ENCODE measurements at regions not wholly inside any gene's neighbourhood (a gene's known extent, or its start where the extent isn't known, plus 50 kb on each side); places are given as distances from the start of the nearest gene placed in this dataset.
A peak's percentile ranks its signal among the peaks of the same experiment; 100 is the strongest.

- Histone ChIP-seq H3K27ac (peak overlapping the region; percentile 100), H3K9ac (ENCODE audit: insufficient read length) (peak overlapping the region; percentile 72)
- TF ChIP-seq FOXP2 (optimal IDR thresholded peaks at IDR 0.05; ENCODE audit: control extremely low read depth, extremely low read length, insufficient read depth) (peak; percentile 33), EZH2 (IDR thresholded peaks at IDR 0.05) (no peak)
Measured at GRCh38 chr16:65546353-65546791, 424.5 kb upstream of the CDH11 start.

GRCh38 chr16:65545413-65545956 lies 423.6 kb upstream of the CDH11 start:
- peak; percentile 52 for DNase-seq (ENCODE audit: low read depth, low spot score)
- no peaks in the 10 kb centered on the region for H3K36me3 ChIP-seq (ENCODE audit: insufficient read depth, low read length)
- H3K9me3 ChIP-seq (ENCODE audit: low read depth, low read length), result no peaks in the 10 kb centered on the region
- peak overlapping the region; percentile 100 for H3K27ac ChIP-seq
- peak overlapping the region; percentile 72 for H3K9ac ChIP-seq (ENCODE audit: insufficient read length)
- TF ChIP-seq EZH2 (IDR thresholded peaks at IDR 0.05), result no peak
- no peak for TF ChIP-seq FOXP2 (optimal IDR thresholded peaks at IDR 0.05; ENCODE audit: control extremely low read depth, extremely low read length, insufficient read depth)
- TF ChIP-seq POLR2AphosphoS5 (IDR thresholded peaks at IDR 0.05; ENCODE audit: borderline replicate concordance, low read depth, low read length), result no peak
- peak overlapping the region; percentile 60 for H3K4me3 ChIP-seq

More at GRCh38 chr16:65546353-65546791, 424.5 kb upstream of the CDH11 start:
- H3K9me3 ChIP-seq (ENCODE audit: low read depth, low read length), result no peaks in the 10 kb centered on the region
- no peaks in the 10 kb centered on the region for H3K36me3 ChIP-seq (ENCODE audit: insufficient read depth, low read length)
- peak; percentile 66 for DNase-seq (ENCODE audit: low read depth, low spot score)
- H3K4me3 ChIP-seq, result peak overlapping the region; percentile 62

- no peaks in the 10 kb centered on the region for H3K36me3 ChIP-seq (ENCODE audit: insufficient read depth, low read length)
- TF ChIP-seq POLR2AphosphoS5 (IDR thresholded peaks at IDR 0.05; ENCODE audit: borderline replicate concordance, low read depth, low read length) (peak; percentile 50; the same call in 1 of the 2 replicates), EZH2 (IDR thresholded peaks at IDR 0.05) (no peak), FOXP2 (optimal IDR thresholded peaks at IDR 0.05; ENCODE audit: control extremely low read depth, extremely low read length, insufficient read depth) (no peak)
- peak overlapping the region; percentile 83 for H3K9ac ChIP-seq (ENCODE audit: insufficient read length)
- peak overlapping the region; percentile 47; the same call in 1 of the 2 replicates for H3K4me3 ChIP-seq
- DNase-seq (ENCODE audit: low read depth, low spot score), result peak; percentile 96
- H3K27ac ChIP-seq, result peak overlapping the region; percentile 100
- H3K9me3 ChIP-seq (ENCODE audit: low read depth, low read length), result no peaks in the 10 kb centered on the region
Measured at GRCh38 chr16:65543781-65544740, 422.2 kb upstream of the CDH11 start.

- peak overlapping the region; percentile 100 for H3K27ac ChIP-seq
- no peaks in the 10 kb centered on the region for H3K9me3 ChIP-seq (ENCODE audit: low read depth, low read length)
- TF ChIP-seq POLR2AphosphoS5 (IDR thresholded peaks at IDR 0.05; ENCODE audit: borderline replicate concordance, low read depth, low read length), result no peak; the same call in 1 of the 2 replicates
- TF ChIP-seq EZH2 (IDR thresholded peaks at IDR 0.05), result no peak
- no peak for TF ChIP-seq FOXP2 (optimal IDR thresholded peaks at IDR 0.05; ENCODE audit: control extremely low read depth, extremely low read length, insufficient read depth)
- H3K36me3 ChIP-seq (ENCODE audit: insufficient read depth, low read length), result no peaks in the 10 kb centered on the region
- no peak for DNase-seq (ENCODE audit: low read depth, low spot score)
- no peak overlapping the region for H3K9ac ChIP-seq (ENCODE audit: insufficient read length)
- no peak overlapping the region for H3K4me3 ChIP-seq
Measured at GRCh38 chr16:65541646-65542045, 419.8 kb upstream of the CDH11 start.

GRCh38 chr16:65540901-65541300 lies 419.0 kb upstream of the CDH11 start:
- no peaks in the 10 kb centered on the region for H3K9me3 ChIP-seq (ENCODE audit: low read depth, low read length)
- H3K4me3 ChIP-seq, result no peak overlapping the region
- H3K27ac ChIP-seq, result peak overlapping the region; percentile 100
- no peaks in the 10 kb centered on the region for H3K36me3 ChIP-seq (ENCODE audit: insufficient read depth, low read length)
- no peak overlapping the region for H3K9ac ChIP-seq (ENCODE audit: insufficient read length)
- no peak for DNase-seq (ENCODE audit: low read depth, low spot score)
- no peak for TF ChIP-seq POLR2AphosphoS5 (IDR thresholded peaks at IDR 0.05; ENCODE audit: borderline replicate concordance, low read depth, low read length)
- TF ChIP-seq EZH2 (IDR thresholded peaks at IDR 0.05), result no peak
- TF ChIP-seq FOXP2 (optimal IDR thresholded peaks at IDR 0.05; ENCODE audit: control extremely low read depth, extremely low read length, insufficient read depth), result no peak

- no peak overlapping the region for H3K27ac ChIP-seq
- TF ChIP-seq POLR2AphosphoS5 (IDR thresholded peaks at IDR 0.05; ENCODE audit: borderline replicate concordance, low read depth, low read length) (no peak), EZH2 (IDR thresholded peaks at IDR 0.05) (no peak), FOXP2 (optimal IDR thresholded peaks at IDR 0.05; ENCODE audit: control extremely low read depth, extremely low read length, insufficient read depth) (no peak)
- H3K4me3 ChIP-seq, result no peak overlapping the region
- no peak for DNase-seq (ENCODE audit: low read depth, low spot score)
- H3K9me3 ChIP-seq (ENCODE audit: low read depth, low read length), result no peaks in the 10 kb centered on the region
- no peaks in the 10 kb centered on the region for H3K36me3 ChIP-seq (ENCODE audit: insufficient read depth, low read length)
- no peak overlapping the region for H3K9ac ChIP-seq (ENCODE audit: insufficient read length)
Measured at GRCh38 chr16:65538976-65539375, 417.1 kb upstream of the CDH11 start.

- DNase-seq (ENCODE audit: low read depth, low spot score), result no peak
- Histone ChIP-seq H3K9ac (ENCODE audit: insufficient read length) (no peak overlapping the region), H3K9me3 (ENCODE audit: low read depth, low read length) (no peaks in the 10 kb centered on the region), H3K4me3 (no peak overlapping the region), H3K36me3 (ENCODE audit: insufficient read depth, low read length) (no peaks in the 10 kb centered on the region), H3K27ac (no peak overlapping the region)
- TF ChIP-seq FOXP2 (optimal IDR thresholded peaks at IDR 0.05; ENCODE audit: control extremely low read depth, extremely low read length, insufficient read depth) (no peak), EZH2 (IDR thresholded peaks at IDR 0.05) (no peak), POLR2AphosphoS5 (IDR thresholded peaks at IDR 0.05; ENCODE audit: borderline replicate concordance, low read depth, low read length) (no peak)
Measured at GRCh38 chr16:65537336-65537735, 415.5 kb upstream of the CDH11 start.

GRCh38 chr16:65534121-65534528 lies 412.3 kb upstream of the CDH11 start:
- no peak for TF ChIP-seq FOXP2 (optimal IDR thresholded peaks at IDR 0.05; ENCODE audit: control extremely low read depth, extremely low read length, insufficient read depth)
- no peak for TF ChIP-seq POLR2AphosphoS5 (IDR thresholded peaks at IDR 0.05; ENCODE audit: borderline replicate concordance, low read depth, low read length)
- TF ChIP-seq EZH2 (IDR thresholded peaks at IDR 0.05), result no peak
- Histone ChIP-seq H3K9ac (ENCODE audit: insufficient read length) (no peak overlapping the region), H3K9me3 (ENCODE audit: low read depth, low read length) (no peaks in the 10 kb centered on the region), H3K4me3 (no peak overlapping the region), H3K27ac (no peak overlapping the region), H3K36me3 (ENCODE audit: insufficient read depth, low read length) (no peaks in the 10 kb centered on the region)
- no peak for DNase-seq (ENCODE audit: low read depth, low spot score)
